ENCODE measurements at regions not wholly inside any gene's neighbourhood (a gene's known extent, or its start where the extent isn't known, plus 50 kb on each side); places are given as distances from the start of the nearest gene placed in this dataset.

GRCh38 chr4:100908540-100908939 lies 390.7 kb upstream of the EMCN start:
- H3K79me2 ChIP-seq (ENCODE audit: control insufficient read depth, insufficient read depth, low read length), result no peaks in the 10 kb centered on the region
- H2AFZ ChIP-seq (ENCODE audit: low read depth, low read length), result no peak overlapping the region
- no peak overlapping the region for H3K9ac ChIP-seq (replicated peaks; ENCODE audit: extremely low read depth, insufficient read depth, low read length)
- POLR2A ChIA-PET, result no interaction called here
- no peaks in the 10 kb centered on the region for H4K20me1 ChIP-seq (replicated peaks; ENCODE audit: control insufficient read depth, extremely low read depth, insufficient read depth, low read length)
- no peaks in the 10 kb centered on the region for H3K4me1 ChIP-seq (ENCODE audit: control insufficient read depth, extremely low read depth, insufficient read depth, low read length)
- no peak overlapping the region for H3K27ac ChIP-seq (ENCODE audit: insufficient read depth, low read depth, low read length)
- H3K9me1 ChIP-seq (replicated peaks; ENCODE audit: control insufficient read depth, extremely low read depth, insufficient read depth, low read length), result no peaks in the 10 kb centered on the region
- BruUV-seq (replicated peaks), result no TSS peak
- TF ChIP-seq JUN (IDR thresholded peaks at IDR 0.05; ENCODE audit: borderline replicate concordance, insufficient read depth, insufficient read length, low read depth), result no peak
- no peak for TF ChIP-seq MYC (IDR thresholded peaks at IDR 0.05; ENCODE audit: low read depth, low read length)
- TF ChIP-seq, protein P1, sequence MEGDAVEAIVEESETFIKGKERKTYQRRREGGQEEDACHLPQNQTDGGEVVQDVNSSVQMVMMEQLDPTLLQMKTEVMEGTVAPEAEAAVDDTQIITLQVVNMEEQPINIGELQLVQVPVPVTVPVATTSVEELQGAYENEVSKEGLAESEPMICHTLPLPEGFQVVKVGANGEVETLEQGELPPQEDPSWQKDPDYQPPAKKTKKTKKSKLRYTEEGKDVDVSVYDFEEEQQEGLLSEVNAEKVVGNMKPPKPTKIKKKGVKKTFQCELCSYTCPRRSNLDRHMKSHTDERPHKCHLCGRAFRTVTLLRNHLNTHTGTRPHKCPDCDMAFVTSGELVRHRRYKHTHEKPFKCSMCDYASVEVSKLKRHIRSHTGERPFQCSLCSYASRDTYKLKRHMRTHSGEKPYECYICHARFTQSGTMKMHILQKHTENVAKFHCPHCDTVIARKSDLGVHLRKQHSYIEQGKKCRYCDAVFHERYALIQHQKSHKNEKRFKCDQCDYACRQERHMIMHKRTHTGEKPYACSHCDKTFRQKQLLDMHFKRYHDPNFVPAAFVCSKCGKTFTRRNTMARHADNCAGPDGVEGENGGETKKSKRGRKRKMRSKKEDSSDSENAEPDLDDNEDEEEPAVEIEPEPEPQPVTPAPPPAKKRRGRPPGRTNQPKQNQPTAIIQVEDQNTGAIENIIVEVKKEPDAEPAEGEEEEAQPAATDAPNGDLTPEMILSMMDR (IDR thresholded peaks at IDR 0.05; ENCODE audit: extremely low read depth in 1 of 2, insufficient read depth in 1 of 2, low read depth in 1 of 2, low read length in 2 of 2), result no peak
- TF ChIP-seq EZH2 (IDR thresholded peaks at IDR 0.05; ENCODE audit: borderline replicate concordance, low read depth, low read length, severe bottlenecking), result no peak
- TF ChIP-seq, protein P2, sequence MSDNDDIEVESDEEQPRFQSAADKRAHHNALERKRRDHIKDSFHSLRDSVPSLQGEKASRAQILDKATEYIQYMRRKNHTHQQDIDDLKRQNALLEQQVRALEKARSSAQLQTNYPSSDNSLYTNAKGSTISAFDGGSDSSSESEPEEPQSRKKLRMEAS (IDR thresholded peaks at IDR 0.05; ENCODE audit: insufficient read depth, insufficient read length), result no peak
- TF ChIP-seq GATA2 (IDR thresholded peaks at IDR 0.05; ENCODE audit: insufficient read depth, insufficient read length, low read depth, low read length), result no peak
- TF ChIP-seq POLR2AphosphoS5 (IDR thresholded peaks at IDR 0.05; ENCODE audit: insufficient read depth, low read depth, low read length), result no peak
- TF ChIP-seq FOS (IDR thresholded peaks at IDR 0.05; ENCODE audit: borderline replicate concordance, insufficient read depth, low read length), result no peak
- no peak for TF ChIP-seq POLR2A (IDR thresholded peaks at IDR 0.05; ENCODE audit: low read depth, low read length)
- H3K36me3 ChIP-seq (ENCODE audit: control insufficient read depth in 2 of 2, extremely low read depth in 1 of 2, insufficient read depth in 2 of 2, low read length in 2 of 2), result no peaks in the 10 kb centered on the region
- no peak for FAIRE-seq
- intact Hi-C loops (cut with micrococcal nuclease), result loop anchor here (5.0 kb wide), 2 partner anchors 486 to 1354 kb away; no protein-coding TSS in a partner anchor
- CTCF ChIA-PET, result interaction anchor here (0.6 to 1.3 kb wide), 12 partner anchors 9 to 1391 kb away, joined by 3 to 6 read pairs (median 3); no protein-coding TSS in a partner anchor
- no peaks in the 10 kb centered on the region for H3K9me3 ChIP-seq (replicated peaks; ENCODE audit: control insufficient read depth, insufficient read depth, low read length)
- H3K4me2 ChIP-seq (ENCODE audit: insufficient read depth, low read length), result no peak overlapping the region
- dilution Hi-C loops (cut with MboI; ENCODE audit: extremely low pct_ligation_motif_present, low sequenced_read_pairs), result no loop called here
- no peak overlapping the region for H3K4me3 ChIP-seq (replicated peaks in 1 of 3; ENCODE audit: insufficient read depth in 1 of 3, low read depth in 1 of 3, low read length in 3 of 3)
- no peaks in the 10 kb centered on the region for H3K27me3 ChIP-seq (ENCODE audit: control insufficient read depth in 2 of 2, insufficient read depth in 2 of 2, low read length in 2 of 2)
- no peak for DNase-seq (ENCODE audit: low read depth, low spot score)

All from endothelial cell of umbilical vein (primary cell).